RWPE1 (cell line): ENCODE measurements at regions not wholly inside any gene's neighbourhood (a gene's known extent, or its start where the extent isn't known, plus 50 kb on each side); places are given as distances from the start of the nearest gene placed in this dataset.

ENCODE experiments used
- CTCF ChIA-PET: fragments of 350-600 bp; sonication (Branson Sonifier 250); formaldehyde crosslinking; extraction: SDS; loops from one replicate; lab custom pipeline; 2021; lab: Yijun Ruan, JAX
- POLR2A ChIA-PET: fragments of 400-600 bp; formaldehyde crosslinking; extraction: SDS; loops from one replicate; lab custom pipeline; 2020; ENCODE audit warnings: antibody characterized with exemption; ENCODE audit not compliant: low non-redundant PET; lab: Yijun Ruan, JAX
- DNase-seq: peaks from one replicate; pipeline ENCODE4 v3.0.0; 2012; ENCODE audit warnings: low spot score
- H3K27ac ChIP-seq: fragments of 450-650 bp; 2 replicates; pipeline ENCODE4 v1.5.1; 2017
- TF ChIP-seq, protein P1 (sequence below): fragments of 450-650 bp; conservative IDR thresholded peaks from 2 replicates; pipeline ENCODE4 v1.5.1; 2017; ENCODE audit warnings: low read depth, mild to moderate bottlenecking

DNA sequence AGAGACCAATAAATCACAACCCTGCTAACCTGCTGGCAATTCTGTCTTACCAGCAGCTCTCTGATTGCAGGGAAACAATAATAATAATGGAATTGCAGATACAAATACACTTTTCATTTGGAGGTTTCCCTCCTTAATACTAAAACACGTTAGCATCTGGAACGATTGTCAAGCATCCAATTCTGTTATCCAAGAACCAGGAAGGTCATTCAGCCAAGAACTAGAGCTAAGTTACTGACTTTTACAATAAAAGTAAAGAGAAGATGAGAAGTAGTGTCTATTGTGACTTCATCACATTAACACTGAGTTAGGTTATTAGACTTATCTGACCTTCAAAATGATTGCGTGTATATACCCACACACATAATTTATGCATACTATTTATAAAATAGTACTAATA lies 335.6 kb downstream of the BRINP1 start:
- CTCF ChIA-PET = no interaction called here
- DNase-seq = no peak
- no peak overlapping the region for H3K27ac ChIP-seq
- POLR2A ChIA-PET = no interaction called here
- TF ChIP-seq, protein P1, sequence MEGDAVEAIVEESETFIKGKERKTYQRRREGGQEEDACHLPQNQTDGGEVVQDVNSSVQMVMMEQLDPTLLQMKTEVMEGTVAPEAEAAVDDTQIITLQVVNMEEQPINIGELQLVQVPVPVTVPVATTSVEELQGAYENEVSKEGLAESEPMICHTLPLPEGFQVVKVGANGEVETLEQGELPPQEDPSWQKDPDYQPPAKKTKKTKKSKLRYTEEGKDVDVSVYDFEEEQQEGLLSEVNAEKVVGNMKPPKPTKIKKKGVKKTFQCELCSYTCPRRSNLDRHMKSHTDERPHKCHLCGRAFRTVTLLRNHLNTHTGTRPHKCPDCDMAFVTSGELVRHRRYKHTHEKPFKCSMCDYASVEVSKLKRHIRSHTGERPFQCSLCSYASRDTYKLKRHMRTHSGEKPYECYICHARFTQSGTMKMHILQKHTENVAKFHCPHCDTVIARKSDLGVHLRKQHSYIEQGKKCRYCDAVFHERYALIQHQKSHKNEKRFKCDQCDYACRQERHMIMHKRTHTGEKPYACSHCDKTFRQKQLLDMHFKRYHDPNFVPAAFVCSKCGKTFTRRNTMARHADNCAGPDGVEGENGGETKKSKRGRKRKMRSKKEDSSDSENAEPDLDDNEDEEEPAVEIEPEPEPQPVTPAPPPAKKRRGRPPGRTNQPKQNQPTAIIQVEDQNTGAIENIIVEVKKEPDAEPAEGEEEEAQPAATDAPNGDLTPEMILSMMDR = no peak

DNA sequence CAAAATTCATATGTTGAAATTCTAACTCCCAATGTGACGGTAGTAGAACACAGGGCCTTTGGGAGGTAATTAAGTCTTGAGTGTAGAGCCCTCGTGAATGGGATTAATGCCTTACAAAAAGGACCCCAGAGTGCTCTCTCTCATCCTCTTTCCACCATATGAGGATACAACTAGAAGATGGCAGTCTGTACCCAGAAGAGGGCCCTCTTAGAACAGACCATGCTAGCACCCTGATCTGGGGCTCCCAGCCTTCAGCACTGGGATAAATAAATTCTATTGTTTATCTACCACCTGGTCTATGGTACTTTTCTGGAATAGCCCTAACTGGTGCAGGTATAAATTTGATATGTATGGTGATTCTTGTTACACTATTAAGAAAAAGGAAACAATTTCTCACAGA lies 332.3 kb downstream of the BRINP1 start:
- ChIA-PET CTCF (no interaction called here), POLR2A (no interaction called here)
- DNase-seq = no peak
- TF ChIP-seq, protein P1 = no peak
- H3K27ac ChIP-seq = no peak overlapping the region

GRCh38 chr9:119043996-119044395 lies 325.2 kb downstream of the BRINP1 start:
- no peak for DNase-seq
- no peak overlapping the region for H3K27ac ChIP-seq
- CTCF ChIA-PET = no interaction called here
- TF ChIP-seq, protein P1 = no peak
- POLR2A ChIA-PET = no interaction called here

DNA sequence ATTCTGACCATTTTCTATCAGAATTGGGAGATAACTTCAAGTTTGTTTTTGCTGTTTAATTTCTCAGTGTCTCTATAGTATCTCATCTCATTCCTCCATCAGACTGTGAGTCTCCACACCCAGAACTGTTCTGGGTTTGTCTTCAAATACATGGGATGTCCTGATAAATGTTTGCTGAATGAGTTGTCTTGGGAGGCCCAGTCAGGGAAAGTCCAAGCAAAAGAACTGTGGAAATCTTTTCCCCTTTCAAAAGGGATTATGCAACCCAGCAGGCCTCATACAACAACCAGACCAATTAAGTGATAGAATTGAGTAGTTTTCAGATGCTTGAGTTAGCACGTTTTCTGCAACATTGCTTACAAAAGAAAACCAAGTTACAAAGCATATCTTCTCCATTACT lies 324.4 kb downstream of the BRINP1 start:
- H3K27ac ChIP-seq = no peak overlapping the region
- DNase-seq = no peak
- TF ChIP-seq, protein P1 = no peak
- ChIA-PET CTCF (no interaction called here), POLR2A (no interaction called here)

GRCh38 chr9:119047513-119048307 lies 321.5 kb downstream of the BRINP1 start:
- CTCF ChIA-PET = no interaction called here

DNA sequence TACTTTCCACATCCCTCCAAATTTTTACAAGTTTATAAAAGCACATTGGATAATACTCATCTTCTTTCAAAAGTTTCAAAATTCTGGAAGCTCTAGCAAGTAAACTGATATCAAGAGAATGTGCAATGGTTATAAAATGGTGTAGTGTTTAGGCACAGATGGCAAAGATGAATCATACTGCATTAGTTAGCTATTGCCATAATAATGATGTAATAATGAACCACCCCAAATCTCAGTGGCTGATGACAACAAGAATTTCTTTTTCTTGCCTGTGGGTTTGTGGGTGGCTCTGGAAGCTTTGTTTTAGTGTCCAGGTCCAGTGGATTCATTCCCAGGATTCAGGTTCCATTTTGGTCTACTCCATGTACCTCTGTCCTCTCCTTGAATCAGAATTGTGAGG lies 319.0 kb downstream of the BRINP1 start:
- POLR2A ChIA-PET = no interaction called here
- no peak for DNase-seq
- no peak overlapping the region for H3K27ac ChIP-seq
- CTCF ChIA-PET = interaction anchor here (0.6 kb wide), 1 partner anchor 29 kb away, joined by 3 read pairs; no protein-coding TSS in a partner anchor
- TF ChIP-seq, protein P1 = no peak

More at GRCh38 chr9:119047513-119048307, 321.5 kb downstream of the BRINP1 start:
- TF ChIP-seq, protein P1 = no peak
- H3K27ac ChIP-seq = no peak overlapping the region
- POLR2A ChIA-PET = no interaction called here
- no peak for DNase-seq
